HL-60 (cell line): ENCODE measurements at regions not wholly inside any gene's neighbourhood (a gene's known extent, or its start where the extent isn't known, plus 50 kb on each side); places are given as distances from the start of the nearest gene placed in this dataset.

Experiments
- GABPA ChIP-seq: IDR thresholded peaks from 2 replicates; pipeline ENCODE4 v1.6.1; 2012; ENCODE audit warnings: low read depth
- POLR2AphosphoS5 ChIP-seq: IDR thresholded peaks from 2 replicates; pipeline ENCODE4 v1.6.1; 2012; ENCODE audit warnings: low read depth
- SPI1 ChIP-seq: IDR thresholded peaks from 2 replicates; pipeline ENCODE4 v1.6.1; 2012; ENCODE audit warnings: low read depth, mild to moderate bottlenecking, borderline replicate concordance
- TF ChIP-seq, protein P1 (sequence below): IDR thresholded peaks from one replicate; pipeline ENCODE4 v1.5.1; 2011; ENCODE audit warnings: low read length, control low read depth, inconsistent platforms; ENCODE audit not compliant: insufficient read depth
- TF ChIP-seq, protein P2 (sequence below): IDR thresholded peaks from 2 replicates; pipeline ENCODE4 v1.6.1; 2012; ENCODE audit warnings: low read depth; ENCODE audit not compliant: insufficient replicate concordance

DNA sequence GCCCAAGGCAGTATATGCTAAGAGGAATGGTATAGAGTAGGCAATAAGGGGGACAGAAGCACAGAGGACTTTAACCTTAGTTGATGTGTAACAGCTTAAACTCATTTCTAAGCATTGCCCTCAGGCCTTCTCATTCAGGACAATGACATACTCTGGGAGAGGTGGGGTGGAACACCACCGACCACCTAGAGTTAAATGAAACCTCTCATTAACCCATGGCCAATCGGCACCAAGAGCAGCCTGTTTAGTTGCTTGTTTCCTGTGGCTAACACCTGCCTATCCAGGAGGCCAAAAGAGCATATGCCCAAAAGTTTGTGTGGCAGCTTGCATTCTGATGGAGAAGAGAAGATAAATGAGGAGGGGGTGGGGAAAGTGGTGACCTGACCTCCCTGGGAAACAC, 50.0 kb downstream of the PABIR2 start:
- TF ChIP-seq, protein P1, sequence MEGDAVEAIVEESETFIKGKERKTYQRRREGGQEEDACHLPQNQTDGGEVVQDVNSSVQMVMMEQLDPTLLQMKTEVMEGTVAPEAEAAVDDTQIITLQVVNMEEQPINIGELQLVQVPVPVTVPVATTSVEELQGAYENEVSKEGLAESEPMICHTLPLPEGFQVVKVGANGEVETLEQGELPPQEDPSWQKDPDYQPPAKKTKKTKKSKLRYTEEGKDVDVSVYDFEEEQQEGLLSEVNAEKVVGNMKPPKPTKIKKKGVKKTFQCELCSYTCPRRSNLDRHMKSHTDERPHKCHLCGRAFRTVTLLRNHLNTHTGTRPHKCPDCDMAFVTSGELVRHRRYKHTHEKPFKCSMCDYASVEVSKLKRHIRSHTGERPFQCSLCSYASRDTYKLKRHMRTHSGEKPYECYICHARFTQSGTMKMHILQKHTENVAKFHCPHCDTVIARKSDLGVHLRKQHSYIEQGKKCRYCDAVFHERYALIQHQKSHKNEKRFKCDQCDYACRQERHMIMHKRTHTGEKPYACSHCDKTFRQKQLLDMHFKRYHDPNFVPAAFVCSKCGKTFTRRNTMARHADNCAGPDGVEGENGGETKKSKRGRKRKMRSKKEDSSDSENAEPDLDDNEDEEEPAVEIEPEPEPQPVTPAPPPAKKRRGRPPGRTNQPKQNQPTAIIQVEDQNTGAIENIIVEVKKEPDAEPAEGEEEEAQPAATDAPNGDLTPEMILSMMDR: no peak
- TF ChIP-seq POLR2AphosphoS5 (no peak), GABPA (no peak), SPI1 (no peak)
- TF ChIP-seq, protein P2, sequence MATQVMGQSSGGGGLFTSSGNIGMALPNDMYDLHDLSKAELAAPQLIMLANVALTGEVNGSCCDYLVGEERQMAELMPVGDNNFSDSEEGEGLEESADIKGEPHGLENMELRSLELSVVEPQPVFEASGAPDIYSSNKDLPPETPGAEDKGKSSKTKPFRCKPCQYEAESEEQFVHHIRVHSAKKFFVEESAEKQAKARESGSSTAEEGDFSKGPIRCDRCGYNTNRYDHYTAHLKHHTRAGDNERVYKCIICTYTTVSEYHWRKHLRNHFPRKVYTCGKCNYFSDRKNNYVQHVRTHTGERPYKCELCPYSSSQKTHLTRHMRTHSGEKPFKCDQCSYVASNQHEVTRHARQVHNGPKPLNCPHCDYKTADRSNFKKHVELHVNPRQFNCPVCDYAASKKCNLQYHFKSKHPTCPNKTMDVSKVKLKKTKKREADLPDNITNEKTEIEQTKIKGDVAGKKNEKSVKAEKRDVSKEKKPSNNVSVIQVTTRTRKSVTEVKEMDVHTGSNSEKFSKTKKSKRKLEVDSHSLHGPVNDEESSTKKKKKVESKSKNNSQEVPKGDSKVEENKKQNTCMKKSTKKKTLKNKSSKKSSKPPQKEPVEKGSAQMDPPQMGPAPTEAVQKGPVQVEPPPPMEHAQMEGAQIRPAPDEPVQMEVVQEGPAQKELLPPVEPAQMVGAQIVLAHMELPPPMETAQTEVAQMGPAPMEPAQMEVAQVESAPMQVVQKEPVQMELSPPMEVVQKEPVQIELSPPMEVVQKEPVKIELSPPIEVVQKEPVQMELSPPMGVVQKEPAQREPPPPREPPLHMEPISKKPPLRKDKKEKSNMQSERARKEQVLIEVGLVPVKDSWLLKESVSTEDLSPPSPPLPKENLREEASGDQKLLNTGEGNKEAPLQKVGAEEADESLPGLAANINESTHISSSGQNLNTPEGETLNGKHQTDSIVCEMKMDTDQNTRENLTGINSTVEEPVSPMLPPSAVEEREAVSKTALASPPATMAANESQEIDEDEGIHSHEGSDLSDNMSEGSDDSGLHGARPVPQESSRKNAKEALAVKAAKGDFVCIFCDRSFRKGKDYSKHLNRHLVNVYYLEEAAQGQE: no peak
